Neuronal stem cell (in vitro differentiated cells): ENCODE measurements at regions not wholly inside any gene's neighbourhood (a gene's known extent, or its start where the extent isn't known, plus 50 kb on each side); places are given as distances from the start of the nearest gene placed in this dataset.

Experiments used
- DNase-seq: peaks from one replicate; pipeline ENCODE4 v3.0.0-alpha.2; 2013; ENCODE audit warnings: low spot score
- H2AFZ ChIP-seq: one replicate; pipeline ENCODE4 v1.6.1; 2013; ENCODE audit warnings: mild to moderate bottlenecking, low read length, inconsistent platforms
- H2AK5ac ChIP-seq: 2 replicates; pipeline ENCODE4 v1.6.1; 2013; ENCODE audit warnings: low read depth, mild to moderate bottlenecking, inconsistent platforms, low read length, moderate library complexity, mixed read lengths
- H2BK120ac ChIP-seq: 2 replicates; pipeline ENCODE4 v1.6.1; 2013; ENCODE audit warnings: low read depth, mild to moderate bottlenecking, inconsistent platforms, low read length, moderate library complexity, mixed read lengths
- H2BK12ac ChIP-seq: one replicate; pipeline ENCODE4 v1.6.1; 2013; ENCODE audit warnings: low read length, inconsistent platforms
- H2BK15ac ChIP-seq: 2 replicates; pipeline ENCODE4 v1.6.1; 2013; ENCODE audit warnings: mild to moderate bottlenecking, low read length, inconsistent platforms, mixed read lengths
- H2BK5ac ChIP-seq: one replicate; pipeline ENCODE4 v1.6.1; 2013; ENCODE audit warnings: inconsistent platforms, mild to moderate bottlenecking, low read length, moderate library complexity
- H3K14ac ChIP-seq: one replicate; pipeline ENCODE4 v1.6.1; 2013; ENCODE audit warnings: low read length, inconsistent platforms
- H3K18ac ChIP-seq: 2 replicates; pipeline ENCODE4 v1.6.1; 2013; ENCODE audit warnings: low read length, inconsistent platforms
- H3K23ac ChIP-seq: 2 replicates; pipeline ENCODE4 v1.6.1; 2013; ENCODE audit warnings: low read depth, mild to moderate bottlenecking, mixed read lengths, low read length, inconsistent platforms; ENCODE audit not compliant: poor library complexity
- H3K27ac ChIP-seq: replicated peaks from 3 replicates; pipeline ENCODE4 v1.5.1; 2013; ENCODE audit warnings: low read length, inconsistent platforms
- H3K27me3 ChIP-seq, 3 experiments: 2 replicates each; pipeline ENCODE4 v1.6.1; 2013; ENCODE audit warnings: low read length in 3 of 3, mild to moderate bottlenecking in 2 of 3, inconsistent platforms in 1 of 3, low read depth in 1 of 3, mixed read lengths in 1 of 3, moderate library complexity in 1 of 3; ENCODE audit not compliant: control insufficient read depth in 3 of 3, insufficient read depth in 3 of 3
- H3K36me3 ChIP-seq, 2 donors: replicated peaks in 1 of 2; 2 replicates each; pipeline ENCODE4 v1.6.1; 2013; ENCODE audit warnings: low read length in 2 of 2; ENCODE audit not compliant: control insufficient read depth in 2 of 2, insufficient read depth in 2 of 2
- H3K4ac ChIP-seq: 2 replicates; pipeline ENCODE4 v1.6.1; 2013; ENCODE audit warnings: inconsistent platforms, mild to moderate bottlenecking, low read length, moderate library complexity
- H3K4me1 ChIP-seq, 2 donors: 1 replicate in 1 of 2; 2 replicates in 1 of 2; pipeline ENCODE4 v1.6.1; 2013; ENCODE audit warnings: low read length in 2 of 2, low read depth in 1 of 2; ENCODE audit not compliant: control insufficient read depth in 2 of 2, insufficient read depth in 1 of 2
- H3K4me2 ChIP-seq: one replicate; pipeline ENCODE4 v1.6.1; 2013; ENCODE audit warnings: mild to moderate bottlenecking, low read length, inconsistent platforms; ENCODE audit not compliant: insufficient read depth, poor library complexity, severe bottlenecking
- H3K4me3 ChIP-seq, 2 donors: 2 replicates each; pipeline ENCODE4 v1.5.1; 2013; ENCODE audit warnings: low read length in 2 of 2, mild to moderate bottlenecking in 2 of 2, inconsistent platforms in 1 of 2, moderate library complexity in 1 of 2
- H3K79me1 ChIP-seq: one replicate; pipeline ENCODE4 v1.6.1; 2013; ENCODE audit warnings: low read depth, mild to moderate bottlenecking, inconsistent platforms, low read length, moderate library complexity
- H3K9ac ChIP-seq: one replicate; pipeline ENCODE4 v1.6.1; 2013; ENCODE audit warnings: mild to moderate bottlenecking, low read depth, low read length, inconsistent platforms; ENCODE audit not compliant: poor library complexity
- H3K9me3 ChIP-seq, 2 donors: replicated peaks in 1 of 2; 2 replicates each; pipeline versions ENCODE3 to v1.6.1; 2013; ENCODE audit warnings: low read length in 2 of 2, mild to moderate bottlenecking in 2 of 2, inconsistent platforms in 1 of 2, low read depth in 1 of 2, mixed read lengths in 1 of 2, moderate library complexity in 1 of 2; ENCODE audit not compliant: control insufficient read depth in 2 of 2, insufficient read depth in 1 of 2
- H4K8ac ChIP-seq: one replicate; pipeline ENCODE4 v1.6.1; 2013; ENCODE audit warnings: low read depth, mild to moderate bottlenecking, inconsistent platforms, low read length, moderate library complexity
- H4K91ac ChIP-seq: one replicate; pipeline ENCODE4 v1.6.1; 2013; ENCODE audit warnings: low read length, low read depth, mild to moderate bottlenecking, inconsistent platforms; ENCODE audit not compliant: poor library complexity
- WGBS, 2 donors: extraction: QIAGEN DNeasy Blood & Tissue Kit; methylation state at CpG; one replicate each; pipeline ENCODE4 v1.1.7; 2013; ENCODE audit warnings: missing lambda C conversion rate in 2 of 2, mixed read lengths in 1 of 2; ENCODE audit not compliant: insufficient read length in 2 of 2, insufficient replicate concordance in 1 of 2; ENCODE audit errors: extremely low coverage in 2 of 2; 5-methylcytosine and 5-hydroxymethylcytosine counted together

DNA sequence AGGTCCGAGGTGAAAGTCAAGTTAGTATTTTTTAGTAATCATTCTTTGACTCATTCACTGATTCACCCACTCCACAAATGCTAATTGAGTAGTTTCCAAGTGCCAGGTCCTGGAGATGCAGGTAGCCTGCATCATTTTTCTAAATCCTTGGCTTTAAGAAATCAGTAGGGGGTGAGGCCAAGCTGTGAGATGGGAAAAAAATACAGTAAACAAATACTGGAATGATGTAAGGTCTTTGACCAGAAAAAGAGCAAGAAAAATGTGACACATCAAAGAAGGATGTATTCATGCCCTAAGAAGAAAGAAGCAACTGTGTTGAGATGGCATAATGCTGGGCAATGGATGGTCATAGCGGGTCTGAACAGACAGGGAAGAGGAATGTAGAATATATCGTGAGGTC is 1386.6 kb downstream of the PCDH7 start:
- Histone ChIP-seq H3K4me3 (no peak overlapping the region), H3K18ac (no peak overlapping the region), H3K36me3 (no peaks in the 10 kb centered on the region), H3K27me3 (no peaks in the 10 kb centered on the region), H2BK120ac (no peak overlapping the region), H3K14ac (no peak overlapping the region), H2AK5ac (no peak overlapping the region), H4K91ac (no peak overlapping the region), H3K27ac (no peak overlapping the region), H3K79me1 (no peaks in the 10 kb centered on the region), H3K9ac (no peak overlapping the region), H3K9me3 (no peaks in the 10 kb centered on the region), H3K4me1 (no peaks in the 10 kb centered on the region), H2AFZ (no peak overlapping the region), H2BK15ac (no peak overlapping the region), H3K4ac (no peak overlapping the region), H2BK12ac (no peak overlapping the region), H3K4me2 (no peak overlapping the region), H2BK5ac (no peak overlapping the region), H3K23ac (no peak overlapping the region), H4K8ac (no peak overlapping the region)
- DNase-seq, result no peak
- WGBS, 2 donors, result no CpG with 5 or more reads among the region's 3 CpGs

DNA sequence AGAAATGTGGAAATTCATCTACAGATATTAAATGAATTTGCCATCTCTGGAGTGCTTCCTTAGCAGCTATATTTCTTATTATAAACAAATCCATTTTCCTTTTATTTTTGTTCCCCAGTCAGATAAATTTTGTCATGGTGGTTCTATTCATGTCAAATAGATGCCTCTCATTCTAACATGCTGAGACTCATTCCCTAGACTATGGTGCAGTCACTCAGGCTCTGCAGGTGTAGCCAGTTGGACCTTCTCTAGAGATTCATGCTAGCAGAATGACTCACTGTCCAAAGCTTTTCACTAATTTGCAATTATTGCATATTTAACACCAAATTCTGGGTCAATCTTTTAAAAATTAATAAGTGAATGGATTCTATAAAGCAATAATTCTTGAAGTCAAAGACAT is 1392.7 kb downstream of the PCDH7 start:
- H3K27me3 ChIP-seq, result no peaks in the 10 kb centered on the region
- no peak overlapping the region for H4K8ac ChIP-seq
- no peak overlapping the region for H2BK5ac ChIP-seq
- no peaks in the 10 kb centered on the region for H3K36me3 ChIP-seq
- no peak overlapping the region for H3K9ac ChIP-seq
- H2BK120ac ChIP-seq, result no peak overlapping the region
- no peak overlapping the region for H3K4ac ChIP-seq
- H2BK15ac ChIP-seq, result no peak overlapping the region
- no peaks in the 10 kb centered on the region for H3K79me1 ChIP-seq
- H4K91ac ChIP-seq, result no peak overlapping the region
- H3K4me1 ChIP-seq, result no peaks in the 10 kb centered on the region
- H3K18ac ChIP-seq, result no peak overlapping the region
- no peak overlapping the region for H3K4me3 ChIP-seq
- DNase-seq, result no peak
- no peak overlapping the region for H3K23ac ChIP-seq
- H3K27ac ChIP-seq, result no peak overlapping the region
- H2BK12ac ChIP-seq, result no peak overlapping the region
- H2AFZ ChIP-seq, result no peak overlapping the region
- no peak overlapping the region for H3K4me2 ChIP-seq
- no peaks in the 10 kb centered on the region for H3K9me3 ChIP-seq
- no peak overlapping the region for H2AK5ac ChIP-seq
- H3K14ac ChIP-seq, result no peak overlapping the region

DNA sequence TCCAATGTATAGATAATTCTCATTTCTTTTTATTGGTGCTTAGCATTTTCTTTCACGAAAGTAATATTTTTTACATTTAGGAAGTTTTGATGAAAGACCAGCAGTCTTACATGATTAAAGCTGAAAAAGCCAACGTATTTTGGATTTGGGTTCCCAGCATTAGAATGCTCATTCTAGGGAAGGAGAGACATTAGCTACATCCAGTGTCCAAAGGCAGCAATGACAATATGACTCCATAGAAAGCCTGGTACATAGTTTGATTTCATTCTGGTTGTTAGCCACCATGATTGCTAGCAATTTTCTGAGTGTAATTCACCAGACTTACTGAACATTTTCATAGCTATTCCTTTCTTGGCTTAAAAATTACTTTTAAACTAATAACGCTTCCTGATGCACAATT is 1397.5 kb downstream of the PCDH7 start:
- no peak overlapping the region for H3K18ac ChIP-seq
- no peak overlapping the region for H4K8ac ChIP-seq
- DNase-seq, result no peak
- no peaks in the 10 kb centered on the region for H3K9me3 ChIP-seq
- H3K4me1 ChIP-seq, result no peaks in the 10 kb centered on the region
- no peak overlapping the region for H3K4me3 ChIP-seq
- H2BK120ac ChIP-seq, result no peak overlapping the region
- no peak overlapping the region for H2AK5ac ChIP-seq
- no peak overlapping the region for H3K14ac ChIP-seq
- H3K36me3 ChIP-seq, result no peaks in the 10 kb centered on the region
- WGBS, 2 donors, result no CpG with 5 or more reads among the region's 3 CpGs
- no peak overlapping the region for H3K9ac ChIP-seq
- H3K4me2 ChIP-seq, result no peak overlapping the region
- no peak overlapping the region for H2BK5ac ChIP-seq
- H3K79me1 ChIP-seq, result no peaks in the 10 kb centered on the region
- H3K27me3 ChIP-seq, result no peaks in the 10 kb centered on the region
- H3K23ac ChIP-seq, result no peak overlapping the region
- no peak overlapping the region for H2BK12ac ChIP-seq
- H3K27ac ChIP-seq, result no peak overlapping the region
- no peak overlapping the region for H2AFZ ChIP-seq
- H2BK15ac ChIP-seq, result no peak overlapping the region
- no peak overlapping the region for H4K91ac ChIP-seq
- H3K4ac ChIP-seq, result no peak overlapping the region

DNA sequence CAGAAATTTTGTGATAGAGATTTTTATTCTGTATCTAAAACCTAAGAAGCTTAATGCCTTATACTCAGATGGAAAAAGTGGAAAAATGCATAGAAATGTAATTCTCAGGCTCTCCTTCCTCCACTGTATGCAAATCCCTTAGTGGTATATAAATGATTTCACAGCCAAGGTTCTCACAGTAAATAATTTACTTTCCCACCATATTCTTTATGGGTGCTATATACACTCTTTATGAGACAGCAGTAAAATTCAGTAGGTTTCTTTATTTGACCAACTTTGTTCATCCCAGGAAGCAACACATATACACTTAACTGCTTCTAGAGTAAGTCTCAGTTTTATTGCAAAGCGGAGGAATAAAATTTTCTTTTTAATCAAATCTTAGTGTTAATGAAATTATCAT is 1399.7 kb downstream of the PCDH7 start:
- no peaks in the 10 kb centered on the region for H3K79me1 ChIP-seq
- H2BK5ac ChIP-seq, result no peak overlapping the region
- no peak overlapping the region for H2BK12ac ChIP-seq
- no peak overlapping the region for H2AK5ac ChIP-seq
- no peak overlapping the region for H3K9ac ChIP-seq
- no peak overlapping the region for H2BK120ac ChIP-seq
- H4K91ac ChIP-seq, result no peak overlapping the region
- no peak overlapping the region for H3K14ac ChIP-seq
- DNase-seq, result no peak
- H3K4me2 ChIP-seq, result no peak overlapping the region
- no peak overlapping the region for H3K23ac ChIP-seq
- H3K9me3 ChIP-seq, result no peaks in the 10 kb centered on the region
- no peak overlapping the region for H4K8ac ChIP-seq
- no peak overlapping the region for H2AFZ ChIP-seq
- no peak overlapping the region for H3K4ac ChIP-seq
- no peak overlapping the region for H3K27ac ChIP-seq
- no peaks in the 10 kb centered on the region for H3K4me1 ChIP-seq
- WGBS, 2 donors, result no CpG with 5 or more reads among the region's 1 CpG
- H3K4me3 ChIP-seq, result no peak overlapping the region
- no peak overlapping the region for H3K18ac ChIP-seq
- H3K27me3 ChIP-seq, result no peaks in the 10 kb centered on the region
- H3K36me3 ChIP-seq, result no peaks in the 10 kb centered on the region
- no peak overlapping the region for H2BK15ac ChIP-seq
